ENCODE measurements at regions not wholly inside any gene's neighbourhood (a gene's known extent, or its start where the extent isn't known, plus 50 kb on each side); places are given as distances from the start of the nearest gene placed in this dataset.
A peak's percentile ranks its signal among the peaks of the same experiment; 100 is the strongest.

DNA sequence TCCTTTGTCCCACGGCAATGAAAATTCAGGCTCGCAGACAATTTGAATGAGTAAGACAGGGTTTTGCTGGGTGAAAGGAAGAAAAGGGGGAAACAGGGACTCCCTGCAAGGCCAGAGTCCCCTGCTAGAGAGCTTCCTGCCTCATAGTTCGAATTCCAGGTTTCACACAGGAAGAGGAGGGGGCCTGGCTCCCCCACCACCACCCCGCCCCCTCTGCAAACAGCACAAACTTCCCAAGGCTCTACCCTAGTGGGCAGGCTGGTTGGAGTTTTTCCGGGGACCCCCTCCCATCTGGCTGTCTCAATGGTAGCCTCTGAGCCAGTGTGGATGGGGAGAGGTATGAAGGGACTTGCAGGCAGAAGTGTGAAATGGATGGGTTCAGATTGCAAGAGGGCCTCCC lies 57.4 kb upstream of the NEBL start (continued):
- TF ChIP-seq, protein P1, sequence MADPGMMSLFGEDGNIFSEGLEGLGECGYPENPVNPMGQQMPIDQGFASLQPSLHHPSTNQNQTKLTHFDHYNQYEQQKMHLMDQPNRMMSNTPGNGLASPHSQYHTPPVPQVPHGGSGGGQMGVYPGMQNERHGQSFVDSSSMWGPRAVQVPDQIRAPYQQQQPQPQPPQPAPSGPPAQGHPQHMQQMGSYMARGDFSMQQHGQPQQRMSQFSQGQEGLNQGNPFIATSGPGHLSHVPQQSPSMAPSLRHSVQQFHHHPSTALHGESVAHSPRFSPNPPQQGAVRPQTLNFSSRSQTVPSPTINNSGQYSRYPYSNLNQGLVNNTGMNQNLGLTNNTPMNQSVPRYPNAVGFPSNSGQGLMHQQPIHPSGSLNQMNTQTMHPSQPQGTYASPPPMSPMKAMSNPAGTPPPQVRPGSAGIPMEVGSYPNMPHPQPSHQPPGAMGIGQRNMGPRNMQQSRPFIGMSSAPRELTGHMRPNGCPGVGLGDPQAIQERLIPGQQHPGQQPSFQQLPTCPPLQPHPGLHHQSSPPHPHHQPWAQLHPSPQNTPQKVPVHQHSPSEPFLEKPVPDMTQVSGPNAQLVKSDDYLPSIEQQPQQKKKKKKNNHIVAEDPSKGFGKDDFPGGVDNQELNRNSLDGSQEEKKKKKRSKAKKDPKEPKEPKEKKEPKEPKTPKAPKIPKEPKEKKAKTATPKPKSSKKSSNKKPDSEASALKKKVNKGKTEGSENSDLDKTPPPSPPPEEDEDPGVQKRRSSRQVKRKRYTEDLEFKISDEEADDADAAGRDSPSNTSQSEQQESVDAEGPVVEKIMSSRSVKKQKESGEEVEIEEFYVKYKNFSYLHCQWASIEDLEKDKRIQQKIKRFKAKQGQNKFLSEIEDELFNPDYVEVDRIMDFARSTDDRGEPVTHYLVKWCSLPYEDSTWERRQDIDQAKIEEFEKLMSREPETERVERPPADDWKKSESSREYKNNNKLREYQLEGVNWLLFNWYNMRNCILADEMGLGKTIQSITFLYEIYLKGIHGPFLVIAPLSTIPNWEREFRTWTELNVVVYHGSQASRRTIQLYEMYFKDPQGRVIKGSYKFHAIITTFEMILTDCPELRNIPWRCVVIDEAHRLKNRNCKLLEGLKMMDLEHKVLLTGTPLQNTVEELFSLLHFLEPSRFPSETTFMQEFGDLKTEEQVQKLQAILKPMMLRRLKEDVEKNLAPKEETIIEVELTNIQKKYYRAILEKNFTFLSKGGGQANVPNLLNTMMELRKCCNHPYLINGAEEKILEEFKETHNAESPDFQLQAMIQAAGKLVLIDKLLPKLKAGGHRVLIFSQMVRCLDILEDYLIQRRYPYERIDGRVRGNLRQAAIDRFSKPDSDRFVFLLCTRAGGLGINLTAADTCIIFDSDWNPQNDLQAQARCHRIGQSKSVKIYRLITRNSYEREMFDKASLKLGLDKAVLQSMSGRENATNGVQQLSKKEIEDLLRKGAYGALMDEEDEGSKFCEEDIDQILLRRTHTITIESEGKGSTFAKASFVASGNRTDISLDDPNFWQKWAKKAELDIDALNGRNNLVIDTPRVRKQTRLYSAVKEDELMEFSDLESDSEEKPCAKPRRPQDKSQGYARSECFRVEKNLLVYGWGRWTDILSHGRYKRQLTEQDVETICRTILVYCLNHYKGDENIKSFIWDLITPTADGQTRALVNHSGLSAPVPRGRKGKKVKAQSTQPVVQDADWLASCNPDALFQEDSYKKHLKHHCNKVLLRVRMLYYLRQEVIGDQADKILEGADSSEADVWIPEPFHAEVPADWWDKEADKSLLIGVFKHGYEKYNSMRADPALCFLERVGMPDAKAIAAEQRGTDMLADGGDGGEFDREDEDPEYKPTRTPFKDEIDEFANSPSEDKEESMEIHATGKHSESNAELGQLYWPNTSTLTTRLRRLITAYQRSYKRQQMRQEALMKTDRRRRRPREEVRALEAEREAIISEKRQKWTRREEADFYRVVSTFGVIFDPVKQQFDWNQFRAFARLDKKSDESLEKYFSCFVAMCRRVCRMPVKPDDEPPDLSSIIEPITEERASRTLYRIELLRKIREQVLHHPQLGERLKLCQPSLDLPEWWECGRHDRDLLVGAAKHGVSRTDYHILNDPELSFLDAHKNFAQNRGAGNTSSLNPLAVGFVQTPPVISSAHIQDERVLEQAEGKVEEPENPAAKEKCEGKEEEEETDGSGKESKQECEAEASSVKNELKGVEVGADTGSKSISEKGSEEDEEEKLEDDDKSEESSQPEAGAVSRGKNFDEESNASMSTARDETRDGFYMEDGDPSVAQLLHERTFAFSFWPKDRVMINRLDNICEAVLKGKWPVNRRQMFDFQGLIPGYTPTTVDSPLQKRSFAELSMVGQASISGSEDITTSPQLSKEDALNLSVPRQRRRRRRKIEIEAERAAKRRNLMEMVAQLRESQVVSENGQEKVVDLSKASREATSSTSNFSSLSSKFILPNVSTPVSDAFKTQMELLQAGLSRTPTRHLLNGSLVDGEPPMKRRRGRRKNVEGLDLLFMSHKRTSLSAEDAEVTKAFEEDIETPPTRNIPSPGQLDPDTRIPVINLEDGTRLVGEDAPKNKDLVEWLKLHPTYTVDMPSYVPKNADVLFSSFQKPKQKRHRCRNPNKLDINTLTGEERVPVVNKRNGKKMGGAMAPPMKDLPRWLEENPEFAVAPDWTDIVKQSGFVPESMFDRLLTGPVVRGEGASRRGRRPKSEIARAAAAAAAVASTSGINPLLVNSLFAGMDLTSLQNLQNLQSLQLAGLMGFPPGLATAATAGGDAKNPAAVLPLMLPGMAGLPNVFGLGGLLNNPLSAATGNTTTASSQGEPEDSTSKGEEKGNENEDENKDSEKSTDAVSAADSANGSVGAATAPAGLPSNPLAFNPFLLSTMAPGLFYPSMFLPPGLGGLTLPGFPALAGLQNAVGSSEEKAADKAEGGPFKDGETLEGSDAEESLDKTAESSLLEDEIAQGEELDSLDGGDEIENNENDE (IDR thresholded peaks at IDR 0.05; ENCODE audit: insufficient replicate concordance, low read length) = no peak
- TF ChIP-seq USF2 (IDR thresholded peaks at IDR 0.05; ENCODE audit: low read length) (no peak), JUND (IDR thresholded peaks at IDR 0.05; ENCODE audit: low read length) (no peak), CBX5 (IDR thresholded peaks at IDR 0.05; ENCODE audit: low read depth, low read length) (no peak), E2F6 (IDR thresholded peaks at IDR 0.05) (no peak), CREB1 (IDR thresholded peaks at IDR 0.05) (0 out of 2 replicates have a peak, but pooled peaks have one; percentile 29), HDAC6 (IDR thresholded peaks at IDR 0.05; ENCODE audit: low read depth, low read length) (no peak), ZNF274 (IDR thresholded peaks at IDR 0.05; ENCODE audit: borderline replicate concordance, extremely low read depth, low read length) (no peak)
